H1 (cell line): ENCODE measurements at regions not wholly inside any gene's neighbourhood (a gene's known extent, or its start where the extent isn't known, plus 50 kb on each side); places are given as distances from the start of the nearest gene placed in this dataset.

Source experiments
- CEBPB ChIP-seq: IDR thresholded peaks from 2 replicates; pipeline ENCODE4 v1.6.1; 2012; ENCODE audit warnings: low read depth, low read length
- EGR1 ChIP-seq: IDR thresholded peaks from 2 replicates; pipeline ENCODE4 v1.6.1; 2011; ENCODE audit warnings: low read depth, low read length, borderline replicate concordance
- NANOG ChIP-seq: IDR thresholded peaks from 2 replicates; pipeline ENCODE4 v1.6.1; 2011; ENCODE audit warnings: low read length, low read depth, mild to moderate bottlenecking, inconsistent platforms; ENCODE audit not compliant: insufficient read depth, poor library complexity, severe bottlenecking
- RAD21 ChIP-seq, 2 experiments: IDR thresholded peaks in 1 of 2; conservative IDR thresholded peaks in 1 of 2; 2 replicates each; pipeline ENCODE4 v1.6.1; 2011; ENCODE audit warnings: low read depth in 2 of 2, low read length in 2 of 2, improper control_type of control experiment in 1 of 2, inconsistent platforms in 1 of 2, mild to moderate bottlenecking in 1 of 2, moderate library complexity in 1 of 2
- SIN3A ChIP-seq, 2 experiments: IDR thresholded peaks in 1 of 2; conservative IDR thresholded peaks in 1 of 2; 2 replicates each; pipeline ENCODE4 v1.6.1; 2011 to 2012; ENCODE audit warnings: low read length in 2 of 2, improper control_type of control experiment in 1 of 2, low read depth in 1 of 2, mild to moderate bottlenecking in 1 of 2
- YY1 ChIP-seq: IDR thresholded peaks from 2 replicates; pipeline ENCODE4 v1.6.1; 2011; ENCODE audit warnings: low read depth, mild to moderate bottlenecking, low read length
- TF ChIP-seq, protein P1 (sequence below), 3 experiments: IDR thresholded peaks; 1 replicate in 2 of 3; 2 replicates in 1 of 3; pipeline versions ENCODE4 v1.5.1 to v1.6.1; 2011; ENCODE audit warnings: low read length in 3 of 3, mild to moderate bottlenecking in 3 of 3, inconsistent platforms in 2 of 3, low read depth in 1 of 3, moderate library complexity in 1 of 3; ENCODE audit not compliant: insufficient read depth in 1 of 3; ENCODE audit errors: control extremely low read depth in 1 of 3

DNA sequence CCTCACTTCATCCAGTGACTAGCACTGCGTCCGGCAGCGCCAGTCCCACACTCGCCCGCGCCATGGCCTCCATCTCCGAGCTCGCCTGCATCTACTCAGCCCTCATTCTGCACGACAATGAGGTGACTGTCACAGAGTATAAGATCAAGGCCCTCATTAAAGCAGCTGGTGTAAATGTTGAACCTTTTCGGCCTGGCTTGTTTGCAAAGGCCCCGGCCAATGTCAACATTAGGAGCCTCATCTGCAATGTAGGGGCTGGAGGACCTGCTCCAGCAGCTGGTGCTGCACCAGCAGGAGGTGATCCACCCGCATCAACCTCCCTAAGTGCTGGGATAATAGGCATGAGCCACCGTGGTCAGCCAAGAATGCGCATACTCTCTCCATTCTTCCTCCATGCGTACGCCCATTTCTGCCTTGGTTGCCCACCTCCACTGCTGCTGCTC is 59.9 kb downstream of the IRF2BPL start (continued):
- 0 out of 2 replicates have a peak, but pooled peaks have one; percentile 6 for TF ChIP-seq CEBPB
- TF ChIP-seq, protein P1, sequence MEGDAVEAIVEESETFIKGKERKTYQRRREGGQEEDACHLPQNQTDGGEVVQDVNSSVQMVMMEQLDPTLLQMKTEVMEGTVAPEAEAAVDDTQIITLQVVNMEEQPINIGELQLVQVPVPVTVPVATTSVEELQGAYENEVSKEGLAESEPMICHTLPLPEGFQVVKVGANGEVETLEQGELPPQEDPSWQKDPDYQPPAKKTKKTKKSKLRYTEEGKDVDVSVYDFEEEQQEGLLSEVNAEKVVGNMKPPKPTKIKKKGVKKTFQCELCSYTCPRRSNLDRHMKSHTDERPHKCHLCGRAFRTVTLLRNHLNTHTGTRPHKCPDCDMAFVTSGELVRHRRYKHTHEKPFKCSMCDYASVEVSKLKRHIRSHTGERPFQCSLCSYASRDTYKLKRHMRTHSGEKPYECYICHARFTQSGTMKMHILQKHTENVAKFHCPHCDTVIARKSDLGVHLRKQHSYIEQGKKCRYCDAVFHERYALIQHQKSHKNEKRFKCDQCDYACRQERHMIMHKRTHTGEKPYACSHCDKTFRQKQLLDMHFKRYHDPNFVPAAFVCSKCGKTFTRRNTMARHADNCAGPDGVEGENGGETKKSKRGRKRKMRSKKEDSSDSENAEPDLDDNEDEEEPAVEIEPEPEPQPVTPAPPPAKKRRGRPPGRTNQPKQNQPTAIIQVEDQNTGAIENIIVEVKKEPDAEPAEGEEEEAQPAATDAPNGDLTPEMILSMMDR (IDR thresholded peaks at IDR 0.05; ENCODE audit: control extremely low read depth in 1 of 3, insufficient read depth in 1 of 3, low read depth in 1 of 3, low read length in 3 of 3): peak in 2 of 3 experiments; percentile 23 to 25; a peak in 2 of 4 replicates
- peak; percentile 71; the same call in 1 of the 2 replicates for TF ChIP-seq YY1
- peak in 1 of 2 experiments; percentile 68; a peak in 1 of 4 replicates for TF ChIP-seq SIN3A (conservative IDR thresholded peaks at IDR 0.05 in 1 of 2, IDR thresholded peaks at IDR 0.05 in 1 of 2; ENCODE audit: low read depth in 1 of 2, low read length in 2 of 2)
- TF ChIP-seq NANOG: peak; percentile 72
- no peak for TF ChIP-seq EGR1
- peak; percentile 26 to 41; a peak in 3 of 4 replicates for TF ChIP-seq RAD21 (IDR thresholded peaks at IDR 0.05 in 1 of 2, conservative IDR thresholded peaks at IDR 0.05 in 1 of 2; ENCODE audit: low read depth in 2 of 2, low read length in 2 of 2)
